AG20443 (cell line): ENCODE measurements at regions not wholly inside any gene's neighbourhood (a gene's known extent, or its start where the extent isn't known, plus 50 kb on each side); places are given as distances from the start of the nearest gene placed in this dataset.
A peak's percentile ranks its signal among the peaks of the same experiment; 100 is the strongest.
"Not testable (repeated sequence)": the region's sequence is repeated elsewhere in the genome, so short reads cannot be mapped to it uniquely, and the experiment has no call there.

ENCODE experiments used
- DNase-seq: peaks from one replicate; pipeline ENCODE4 v3.0.0; 2012; ENCODE audit warnings: low spot score, mixed read lengths

DNA sequence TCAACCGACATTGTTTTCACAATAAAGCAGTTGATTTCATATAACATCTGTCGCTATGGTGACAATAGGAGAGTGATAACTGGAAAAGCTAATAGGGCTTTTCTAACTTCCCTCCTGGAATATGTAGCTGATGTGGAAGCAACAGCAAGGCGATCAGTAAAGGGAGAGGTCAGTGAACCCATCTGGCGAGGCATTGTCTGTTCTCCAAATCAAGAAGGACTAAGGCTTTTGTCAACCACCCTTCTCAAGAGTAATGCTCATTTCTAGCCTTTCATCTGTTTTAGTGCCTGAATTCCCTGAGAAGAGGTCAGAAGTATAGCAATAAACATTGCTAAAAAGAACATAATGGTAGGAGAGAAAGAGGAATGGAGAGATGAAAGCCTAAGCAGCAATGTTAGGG lies 201.3 kb downstream of the AKAP7 start:
- DNase-seq, result no peak

DNA sequence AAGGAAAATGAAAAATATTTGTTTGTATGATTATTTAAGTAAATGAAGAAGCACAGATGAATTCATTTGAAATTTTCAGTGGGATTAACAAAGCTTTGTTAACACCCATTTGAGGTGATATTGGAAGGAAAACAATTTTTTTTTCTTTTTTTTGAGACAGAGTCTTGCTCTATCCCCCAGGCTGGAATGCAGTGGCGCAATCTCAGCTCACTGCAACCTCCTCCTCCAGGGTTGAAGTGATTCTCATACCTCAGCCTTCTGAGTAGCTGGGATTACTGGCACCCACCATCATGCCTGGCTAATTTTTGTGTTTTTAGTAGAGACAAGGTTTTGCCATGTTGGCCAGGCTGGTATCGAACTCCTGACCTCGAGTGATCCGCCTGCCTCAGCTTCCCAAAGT lies 211.6 kb downstream of the AKAP7 start:
- not testable (repeated sequence) for DNase-seq

DNA sequence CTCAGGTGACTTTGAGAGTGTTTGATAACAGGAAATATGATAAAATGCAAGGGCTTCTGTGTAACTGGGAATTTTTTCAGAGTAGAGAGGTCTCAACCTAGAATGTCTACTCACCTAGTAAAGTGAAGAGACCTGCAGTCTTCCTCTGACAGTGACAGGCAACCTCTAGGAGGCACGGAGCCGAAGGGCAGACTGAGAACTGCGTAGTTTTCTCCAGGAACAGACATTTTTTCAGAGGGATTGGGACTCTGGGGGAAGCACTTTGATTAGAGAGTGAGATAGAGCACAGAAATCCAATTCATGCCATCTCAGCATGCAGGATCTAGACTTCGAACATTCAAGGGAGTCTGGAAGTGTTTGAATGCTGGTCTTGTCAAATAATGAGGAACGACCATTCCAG lies 213.3 kb downstream of the AKAP7 start:
- DNase-seq, result no peak

DNA sequence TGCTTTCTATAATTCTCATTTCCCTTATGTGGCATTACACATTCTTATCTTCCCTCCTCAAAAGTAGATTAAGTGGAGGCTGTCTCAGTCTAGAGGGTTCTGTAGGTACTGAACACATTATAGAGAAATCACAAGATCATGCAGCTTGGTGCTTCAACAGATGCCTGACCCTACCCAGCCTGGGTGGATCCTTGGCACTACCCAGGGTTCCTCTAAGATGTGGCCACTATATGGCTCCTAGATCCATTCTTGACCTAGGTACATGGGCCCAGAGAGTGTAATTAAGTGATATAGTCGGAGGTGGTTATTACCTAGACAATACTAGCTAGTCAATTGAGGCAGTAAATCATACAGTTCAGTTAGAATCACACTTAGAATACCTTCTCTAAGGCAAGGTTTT lies 213.9 kb downstream of the AKAP7 start:
- DNase-seq, result no peak

DNA sequence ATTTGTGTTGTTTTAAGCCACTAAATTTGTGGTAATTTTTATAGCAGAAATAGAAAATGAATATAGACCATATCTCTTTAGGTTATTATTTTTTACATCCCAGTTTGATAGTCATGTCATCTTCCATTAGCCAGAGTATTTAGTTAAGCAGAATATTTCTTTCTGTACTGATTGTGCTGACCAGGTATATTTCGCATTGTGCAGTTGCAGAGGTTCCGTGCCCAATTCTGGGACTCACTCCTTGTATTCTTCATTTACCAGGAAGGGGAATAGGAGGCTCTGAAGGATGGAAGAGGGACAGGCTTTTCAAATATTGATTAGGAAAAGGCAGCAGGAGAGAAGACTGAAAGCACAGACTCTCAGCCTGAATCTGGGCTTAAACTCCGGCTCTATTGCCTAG lies 217.8 kb downstream of the AKAP7 start:
- DNase-seq, result no peak

DNA sequence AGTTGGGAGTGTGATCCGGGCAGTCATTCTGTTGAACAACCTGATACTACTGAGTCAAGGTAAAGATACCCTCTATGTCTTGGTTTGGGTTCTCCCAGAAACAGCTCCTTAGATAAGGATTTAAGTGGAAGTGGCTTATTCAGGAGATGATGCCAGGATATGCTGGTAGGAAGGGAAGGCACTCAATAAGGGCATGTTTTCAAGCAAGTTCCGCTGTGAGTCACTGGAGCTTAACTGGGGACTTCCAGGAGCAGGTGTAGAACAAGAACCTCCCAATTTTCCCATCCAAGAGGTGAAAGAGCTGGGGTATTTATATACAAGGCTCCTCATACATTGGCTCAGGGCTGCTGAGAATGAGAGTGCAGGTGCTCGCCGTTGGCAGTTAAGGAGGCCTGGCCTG lies 218.6 kb downstream of the AKAP7 start:
- DNase-seq, result no peak

DNA sequence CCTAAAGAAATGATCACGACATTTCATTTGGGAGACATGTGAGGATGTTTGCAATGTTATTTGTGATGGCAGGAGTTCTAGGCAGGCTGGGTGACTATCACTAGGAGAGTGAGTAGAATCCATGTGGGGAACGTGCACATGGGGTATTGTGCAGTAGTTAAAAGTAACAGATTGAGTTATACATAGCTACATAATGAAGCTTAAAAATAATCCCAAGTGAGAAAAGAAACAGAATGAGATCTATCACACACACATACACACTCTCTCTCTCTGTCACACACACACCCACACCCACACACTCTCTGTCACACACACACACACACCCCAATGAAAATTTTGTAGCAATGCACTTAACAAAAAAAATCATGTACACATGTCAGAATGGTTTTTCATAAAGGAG lies 218.7 kb upstream of the ARG1 start:
- DNase-seq, result no peak

DNA sequence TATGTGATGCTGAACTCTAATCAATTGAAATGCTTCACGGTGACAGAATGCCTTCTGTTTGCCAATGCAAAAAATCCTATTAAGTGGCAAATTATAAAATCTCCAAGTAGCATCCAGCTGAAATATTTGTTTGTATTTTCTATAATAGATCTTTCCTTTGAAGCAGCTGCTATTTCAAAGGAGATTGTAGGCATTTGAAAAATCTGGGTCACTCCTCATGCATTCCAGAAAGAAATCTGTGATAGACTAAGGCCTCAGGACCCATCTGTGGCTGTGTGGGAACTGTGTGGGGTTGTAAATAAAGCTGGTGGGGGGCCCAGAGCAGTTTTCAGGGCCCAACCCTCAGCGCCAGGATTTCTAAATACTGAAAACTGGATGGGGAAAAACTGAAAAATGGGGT lies 216.9 kb upstream of the ARG1 start:
- DNase-seq, result no peak

DNA sequence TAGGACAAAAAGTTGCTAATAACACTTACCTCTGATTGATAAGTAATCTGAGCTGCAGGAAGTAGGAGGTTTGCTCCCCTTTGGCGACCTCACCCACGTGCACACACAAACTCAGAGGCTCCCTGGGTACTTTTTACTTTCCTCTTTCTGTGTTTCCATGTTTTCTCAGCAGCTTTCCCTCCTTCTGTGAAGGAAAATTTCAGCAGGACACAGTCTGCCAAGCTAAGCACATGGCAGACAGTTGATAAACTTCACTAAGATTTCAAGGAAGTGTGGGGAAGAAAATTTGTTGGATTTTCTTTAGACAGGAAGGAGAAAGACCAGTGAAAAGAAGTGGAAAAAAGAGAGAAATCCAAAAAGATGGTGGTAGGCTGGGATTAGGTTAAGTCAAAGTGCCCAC lies 215.5 kb upstream of the ARG1 start:
- DNase-seq, result no peak

DNA sequence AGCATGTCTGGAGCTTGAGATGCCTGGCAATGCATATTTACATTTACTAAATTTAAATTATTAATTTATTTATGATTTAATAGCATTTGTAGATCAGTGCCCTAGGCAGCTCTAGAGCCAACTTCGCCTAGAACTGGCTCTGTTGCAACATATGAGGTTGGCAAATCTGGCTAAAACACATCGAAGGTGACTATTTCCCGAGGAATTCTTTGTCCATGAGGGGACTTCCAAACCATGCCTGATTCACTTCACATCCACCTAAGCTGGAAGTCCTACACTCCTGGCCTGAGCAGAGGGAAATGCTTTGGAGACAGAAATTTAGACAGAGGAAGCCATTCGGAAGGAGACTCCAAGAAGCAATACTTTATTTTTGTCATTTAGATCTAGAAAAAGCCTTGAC lies 211.0 kb upstream of the ARG1 start:
- DNase-seq, result peak; percentile 24

DNA sequence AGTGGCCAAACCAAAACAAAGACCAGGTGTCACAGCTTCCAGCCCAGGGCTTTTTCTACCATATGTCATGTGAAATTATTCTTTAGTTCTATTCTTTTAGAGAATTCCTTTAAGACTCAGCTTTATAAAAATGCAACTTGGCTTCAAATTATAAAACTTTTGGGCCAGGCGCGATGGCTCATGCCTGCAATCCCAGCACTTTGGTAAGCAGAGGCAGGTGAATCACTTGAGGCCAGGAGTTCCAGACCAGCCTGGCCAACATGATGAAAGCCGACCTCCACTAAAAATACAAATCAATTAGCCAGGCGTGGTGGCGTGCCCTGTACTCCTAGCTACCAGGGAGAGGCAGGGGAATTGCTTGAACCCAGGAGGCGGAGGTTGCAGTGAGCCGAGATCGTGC lies 210.3 kb upstream of the ARG1 start:
- DNase-seq, result no peak

DNA sequence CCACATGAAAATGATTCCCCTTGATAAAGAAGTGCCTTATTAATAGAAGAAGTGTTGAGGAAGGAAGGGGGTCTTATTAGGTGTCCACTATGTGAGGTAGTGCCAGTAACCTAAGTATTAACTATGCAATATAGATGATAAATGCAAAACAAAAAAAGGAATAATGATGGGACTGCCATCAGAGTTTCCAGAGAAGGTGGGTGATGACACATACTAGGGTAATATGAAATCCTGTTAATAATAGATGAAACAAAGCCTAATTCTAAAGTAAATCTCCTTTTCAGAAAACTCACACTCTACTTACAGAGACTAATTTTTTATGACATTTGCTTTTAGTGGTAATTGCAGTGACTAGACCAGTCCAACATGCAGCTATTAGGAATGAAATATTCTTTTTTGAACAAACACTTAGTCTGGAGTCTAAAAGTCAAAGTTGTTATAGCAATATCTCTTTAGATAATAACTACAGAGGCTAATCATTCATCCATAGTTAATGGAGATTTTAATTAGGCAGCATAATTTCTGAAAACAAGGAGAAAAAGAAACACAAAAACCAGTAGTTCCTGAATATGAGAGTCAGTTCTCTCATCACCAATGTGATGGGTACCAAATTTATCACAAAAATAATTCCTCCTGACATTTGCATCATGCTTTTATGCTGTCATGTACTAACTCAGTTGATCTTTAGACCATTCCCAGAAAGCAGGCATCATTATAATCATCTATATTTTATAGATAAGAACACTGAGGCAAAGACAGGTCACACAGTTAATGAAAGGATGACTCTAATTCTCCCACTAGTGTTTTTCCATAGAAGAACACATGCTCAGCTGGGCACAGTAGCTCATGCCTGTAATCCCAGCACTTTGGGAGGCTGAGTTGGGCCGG lies 208.8 kb upstream of the ARG1 start:
- no peak for DNase-seq

DNA sequence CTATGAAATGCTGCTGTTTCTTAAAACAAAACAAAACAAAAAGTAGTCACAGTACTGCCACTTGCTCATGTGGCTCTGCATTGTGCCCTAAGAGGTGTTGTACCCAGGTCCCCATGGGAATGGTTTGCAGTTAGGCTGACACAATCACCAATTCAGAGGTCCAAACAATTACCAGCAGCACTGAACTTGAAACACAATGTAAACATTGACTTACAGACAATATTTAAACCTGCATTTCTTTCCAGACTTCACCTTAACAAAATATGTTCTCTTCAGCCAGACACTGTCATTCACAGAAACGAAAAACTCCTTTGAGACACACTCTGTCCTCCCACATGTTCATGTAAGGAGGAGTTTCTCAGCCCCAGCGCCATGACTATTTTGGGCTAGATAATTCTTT lies 206.8 kb upstream of the ARG1 start:
- no peak for DNase-seq

DNA sequence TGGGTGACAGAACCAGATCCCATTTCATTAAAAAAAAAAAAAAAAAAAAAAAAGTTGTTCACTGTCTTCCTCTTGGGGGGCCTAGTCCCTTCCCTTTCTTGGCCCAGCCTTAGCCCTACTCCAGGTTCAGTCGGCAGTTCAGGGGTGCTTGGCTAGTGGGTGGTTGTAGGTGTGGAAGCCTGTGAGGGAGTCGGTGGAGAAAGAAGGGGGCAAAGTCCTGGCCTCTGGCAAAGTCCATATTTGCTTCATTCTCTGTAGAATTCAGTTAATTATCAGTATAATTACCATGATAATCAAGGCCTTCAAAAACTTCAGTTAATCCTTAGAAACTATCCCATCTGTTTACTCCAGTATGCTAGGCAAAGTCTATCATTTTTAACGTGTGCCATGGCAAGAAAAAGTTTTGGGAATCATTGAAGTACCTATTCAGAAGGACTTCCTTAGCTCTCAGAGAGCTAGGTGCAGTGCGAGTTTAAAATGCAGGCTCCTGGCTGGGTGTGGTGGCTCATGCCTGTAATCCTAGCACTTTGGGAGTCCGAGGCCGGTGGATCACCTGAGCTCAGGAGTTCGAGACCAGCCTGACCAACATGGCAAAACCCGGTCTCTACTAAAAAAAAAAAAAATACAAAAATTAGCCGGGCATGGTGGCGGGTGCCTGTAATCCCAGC lies 205.7 kb upstream of the ARG1 start:
- no peak for DNase-seq

DNA sequence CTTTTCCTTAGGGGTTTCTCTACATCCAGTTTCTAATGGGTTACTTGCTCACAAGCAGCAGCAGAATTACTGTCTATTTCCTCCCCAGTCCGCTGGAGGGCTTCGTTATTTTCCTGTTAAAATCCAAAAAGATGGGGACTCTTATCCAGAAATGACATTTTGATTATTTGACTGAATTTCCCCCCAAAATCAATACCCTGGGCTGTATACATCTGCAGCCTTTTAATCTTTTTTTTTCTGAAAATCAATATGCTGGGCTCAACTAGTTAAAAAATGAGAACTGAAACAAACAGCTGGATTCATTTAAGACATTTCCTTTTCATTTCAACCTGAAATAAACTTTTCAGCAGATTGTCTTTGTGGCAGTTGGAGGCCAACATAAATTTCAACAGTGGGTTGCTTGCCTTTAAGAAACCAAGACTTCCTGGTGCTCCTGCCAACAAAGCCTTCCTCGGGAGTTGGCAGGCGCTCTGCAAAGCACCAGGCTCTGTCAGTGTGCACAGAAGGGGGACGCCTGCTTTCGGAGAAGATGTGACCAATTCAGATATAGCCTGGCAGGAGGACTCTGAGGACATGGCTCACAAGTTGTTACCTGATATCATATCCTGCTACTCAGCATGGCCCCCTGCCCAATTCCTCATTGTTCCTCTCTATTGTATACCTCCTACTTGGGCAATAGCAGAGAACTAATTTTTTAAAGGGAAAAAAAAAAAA lies 204.7 kb upstream of the ARG1 start:
- DNase-seq, result peak; percentile 67

DNA sequence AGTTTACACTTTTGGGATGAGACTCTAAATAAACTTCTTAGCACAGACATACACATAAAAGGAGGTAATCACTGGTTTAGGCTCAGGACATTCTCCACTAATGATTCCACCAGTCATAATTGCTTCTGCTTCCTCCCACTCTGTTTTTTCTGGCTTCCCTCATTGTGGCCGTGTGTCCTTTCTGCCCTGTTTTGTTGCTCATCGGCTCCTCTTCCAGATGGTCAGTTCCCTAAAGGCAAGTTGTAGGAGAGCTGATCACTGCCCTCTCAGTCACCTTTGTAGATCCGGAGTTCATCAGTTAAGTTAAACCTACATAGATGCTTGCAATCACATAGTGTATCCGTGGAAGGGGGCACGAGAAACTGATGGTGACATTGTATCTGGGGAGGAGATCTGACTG lies 200.5 kb upstream of the ARG1 start:
- peak; percentile 72 for DNase-seq

DNA sequence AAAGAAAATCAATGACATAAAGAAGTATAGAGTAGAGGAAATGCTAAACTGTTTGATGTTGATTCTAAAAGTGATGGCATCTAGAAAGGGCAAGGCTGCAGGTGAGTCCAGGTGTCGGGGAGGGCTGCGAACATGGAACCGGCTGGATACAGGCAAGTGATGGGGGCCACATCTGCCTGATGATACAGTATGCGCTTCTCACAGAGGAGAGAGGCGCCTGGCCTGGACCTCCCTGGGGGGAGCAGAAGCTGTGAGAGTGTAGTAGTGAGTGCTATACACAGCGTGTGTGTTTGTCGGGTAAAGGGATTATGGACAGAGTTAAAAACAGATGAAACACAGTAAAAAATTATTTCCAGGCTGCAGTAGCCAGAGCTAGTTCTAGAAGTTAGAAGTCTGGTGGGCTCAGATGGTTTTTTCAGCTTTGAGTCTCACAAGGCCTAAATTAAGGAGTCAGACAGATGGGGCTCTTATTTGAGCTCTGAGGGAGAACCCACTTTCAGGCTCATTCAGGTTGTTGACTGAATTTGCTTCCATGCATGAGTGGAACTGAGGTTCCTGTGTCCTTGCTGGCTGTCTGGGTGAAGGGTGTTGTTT lies 195.8 kb upstream of the ARG1 start:
- no peak for DNase-seq

DNA sequence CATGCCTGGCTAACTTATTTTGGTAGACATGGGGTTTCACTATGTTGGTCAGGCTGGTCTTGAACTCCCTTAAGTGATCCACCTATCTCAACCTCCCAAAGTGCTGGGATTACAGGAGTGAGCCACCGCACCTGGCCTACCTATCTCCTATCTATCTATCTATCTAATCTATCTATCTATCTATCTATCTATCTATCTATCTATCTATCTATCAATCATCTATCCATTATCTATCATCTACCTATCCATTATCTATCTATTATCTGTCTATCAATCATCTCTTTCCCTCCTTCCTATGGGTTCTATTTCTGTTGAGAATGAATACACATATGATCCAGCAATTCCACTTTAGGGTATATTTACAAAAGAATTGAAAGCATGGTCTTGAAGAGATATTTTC lies 194.2 kb upstream of the ARG1 start:
- DNase-seq, result no peak

DNA sequence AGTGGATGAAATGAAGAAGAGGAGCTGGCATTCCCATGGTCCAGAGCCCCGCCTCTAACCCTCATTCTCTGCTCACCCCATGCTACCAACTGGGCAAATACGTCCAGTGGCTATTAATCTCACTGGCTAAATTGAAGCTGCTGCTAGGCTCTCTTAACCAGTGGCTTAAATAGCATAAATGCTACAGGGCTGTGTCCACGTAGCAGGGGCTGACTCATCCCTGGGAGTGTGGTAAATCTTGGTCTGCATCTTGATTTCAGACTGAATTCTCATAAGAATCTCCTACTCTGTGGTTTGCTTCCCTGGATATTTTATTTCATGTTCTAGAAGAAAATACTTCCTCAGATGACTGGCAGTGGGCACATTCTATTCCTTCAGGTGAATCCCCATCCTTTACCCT lies 193.1 kb upstream of the ARG1 start:
- peak; percentile 84 for DNase-seq

DNA sequence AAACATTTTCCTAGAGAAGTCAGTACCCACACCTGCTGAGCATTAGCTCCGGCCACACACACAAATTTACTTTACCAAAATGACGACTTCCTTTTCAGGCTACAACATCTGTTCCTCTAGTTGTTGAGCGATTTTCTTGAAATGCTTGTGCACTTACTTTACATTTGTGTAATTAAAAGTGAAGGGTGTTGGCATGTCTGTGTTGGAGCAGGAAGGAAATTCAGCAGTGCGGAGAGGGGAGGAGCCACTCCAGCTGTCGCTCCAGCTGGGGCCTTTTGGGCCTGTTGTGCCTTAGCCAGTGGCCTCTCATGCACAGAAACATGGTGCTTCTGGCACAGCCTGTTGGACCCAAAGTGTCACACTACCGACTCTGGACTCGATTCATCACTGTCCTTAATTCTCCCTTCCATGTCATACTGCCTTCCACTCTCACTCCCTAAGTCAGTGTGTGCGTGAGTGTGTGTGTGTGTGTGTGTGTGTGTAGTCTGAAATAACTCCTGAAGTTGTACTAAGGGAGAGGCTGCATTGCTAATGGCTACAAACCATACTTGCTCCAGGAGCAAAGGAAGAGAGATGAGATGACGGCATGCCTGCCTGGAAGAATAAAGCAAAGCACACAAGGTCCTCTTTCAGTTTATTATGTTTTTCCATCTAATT lies 191.8 kb upstream of the ARG1 start:
- no peak for DNase-seq

DNA sequence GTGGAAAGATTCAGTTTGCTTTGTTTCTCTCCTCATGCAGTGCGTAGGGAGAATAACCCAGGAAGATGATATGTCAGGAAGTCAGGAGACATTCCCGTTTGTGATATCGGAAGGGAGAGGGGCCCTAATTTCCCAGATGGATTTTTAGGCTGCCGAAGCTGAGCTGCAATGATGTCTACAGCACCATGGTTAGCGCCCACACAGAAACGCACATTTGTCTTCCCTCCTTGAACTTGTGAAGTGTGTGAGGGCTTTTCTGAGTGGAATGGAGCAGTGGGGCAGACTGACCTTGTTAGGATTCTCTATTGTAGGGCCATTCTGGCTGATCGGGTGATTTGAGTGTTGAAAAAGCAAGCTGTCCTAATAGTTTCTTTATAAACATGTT lies 191.3 kb upstream of the ARG1 start:
- DNase-seq, result peak; percentile 20

DNA sequence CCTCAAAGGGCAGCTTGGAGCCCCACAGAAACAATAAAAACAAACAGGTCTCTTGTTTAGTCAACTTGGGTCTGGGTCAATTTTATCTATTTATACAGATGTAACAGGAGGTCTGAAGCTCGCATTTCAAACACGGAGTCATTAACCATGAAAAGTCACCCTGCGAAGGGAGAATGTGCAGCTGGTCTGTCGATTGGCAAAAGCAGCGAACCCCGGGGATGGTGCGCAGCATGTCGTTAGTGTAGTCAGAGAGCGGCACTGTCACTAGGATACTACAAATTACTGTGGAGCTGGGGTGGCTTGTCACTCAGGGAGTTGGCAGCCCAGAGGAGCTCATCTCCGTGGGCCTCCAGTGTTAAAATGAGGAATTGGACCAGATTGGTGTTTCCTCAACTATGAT lies 190.4 kb upstream of the ARG1 start:
- DNase-seq, result no peak
